HFF-Myc (cell line): ENCODE measurements at regions not wholly inside any gene's neighbourhood (a gene's known extent, or its start where the extent isn't known, plus 50 kb on each side); places are given as distances from the start of the nearest gene placed in this dataset.

Source experiments
- DNase-seq: peaks from one replicate; pipeline ENCODE4 v3.0.0-alpha.2; 2011; ENCODE audit warnings: low read depth; ENCODE audit errors: extremely low read depth
- H3K4me3 ChIP-seq: replicated peaks from 2 replicates; pipeline ENCODE4 v1.5.1; 2011; ENCODE audit warnings: low read depth, mild to moderate bottlenecking, control low read depth, low read length
- TF ChIP-seq, protein P1 (sequence below): IDR thresholded peaks from 2 replicates; pipeline ENCODE4 v1.5.1; 2012; ENCODE audit warnings: mild to moderate bottlenecking, low read depth, low read length, control low read depth; ENCODE audit errors: missing control alignments

DNA sequence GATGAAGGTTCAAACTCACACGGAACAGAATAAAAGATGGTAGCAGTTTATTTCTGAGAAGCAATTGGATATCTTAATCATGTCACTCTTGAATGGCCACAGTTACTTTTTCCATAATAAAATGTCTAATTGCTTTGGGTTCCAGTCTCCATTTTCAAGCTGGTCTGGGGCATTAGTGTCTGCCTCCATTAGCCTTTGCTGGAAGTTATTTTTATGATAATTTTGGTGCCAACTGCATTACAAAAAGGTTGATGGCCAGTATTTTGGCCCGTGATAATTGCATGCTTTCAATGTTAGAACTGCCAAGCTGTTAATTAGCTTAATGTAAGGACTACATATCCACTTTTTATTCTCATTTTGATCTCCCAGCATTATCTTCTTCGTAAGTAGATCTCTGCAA lies 165.9 kb downstream of the SMC2 start:
- TF ChIP-seq, protein P1, sequence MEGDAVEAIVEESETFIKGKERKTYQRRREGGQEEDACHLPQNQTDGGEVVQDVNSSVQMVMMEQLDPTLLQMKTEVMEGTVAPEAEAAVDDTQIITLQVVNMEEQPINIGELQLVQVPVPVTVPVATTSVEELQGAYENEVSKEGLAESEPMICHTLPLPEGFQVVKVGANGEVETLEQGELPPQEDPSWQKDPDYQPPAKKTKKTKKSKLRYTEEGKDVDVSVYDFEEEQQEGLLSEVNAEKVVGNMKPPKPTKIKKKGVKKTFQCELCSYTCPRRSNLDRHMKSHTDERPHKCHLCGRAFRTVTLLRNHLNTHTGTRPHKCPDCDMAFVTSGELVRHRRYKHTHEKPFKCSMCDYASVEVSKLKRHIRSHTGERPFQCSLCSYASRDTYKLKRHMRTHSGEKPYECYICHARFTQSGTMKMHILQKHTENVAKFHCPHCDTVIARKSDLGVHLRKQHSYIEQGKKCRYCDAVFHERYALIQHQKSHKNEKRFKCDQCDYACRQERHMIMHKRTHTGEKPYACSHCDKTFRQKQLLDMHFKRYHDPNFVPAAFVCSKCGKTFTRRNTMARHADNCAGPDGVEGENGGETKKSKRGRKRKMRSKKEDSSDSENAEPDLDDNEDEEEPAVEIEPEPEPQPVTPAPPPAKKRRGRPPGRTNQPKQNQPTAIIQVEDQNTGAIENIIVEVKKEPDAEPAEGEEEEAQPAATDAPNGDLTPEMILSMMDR: no peak
- no peak for DNase-seq
- no peak overlapping the region for H3K4me3 ChIP-seq

GRCh38 chr9:104263942-104264341 lies 169.8 kb downstream of the SMC2 start:
- H3K4me3 ChIP-seq: no peak overlapping the region
- no peak for DNase-seq
- TF ChIP-seq, protein P1: no peak

- TF ChIP-seq, protein P1: no peak
- no peak overlapping the region for H3K4me3 ChIP-seq
- no peak for DNase-seq
Measured at GRCh38 chr9:104264431-104264830, 170.3 kb downstream of the SMC2 start.

DNA sequence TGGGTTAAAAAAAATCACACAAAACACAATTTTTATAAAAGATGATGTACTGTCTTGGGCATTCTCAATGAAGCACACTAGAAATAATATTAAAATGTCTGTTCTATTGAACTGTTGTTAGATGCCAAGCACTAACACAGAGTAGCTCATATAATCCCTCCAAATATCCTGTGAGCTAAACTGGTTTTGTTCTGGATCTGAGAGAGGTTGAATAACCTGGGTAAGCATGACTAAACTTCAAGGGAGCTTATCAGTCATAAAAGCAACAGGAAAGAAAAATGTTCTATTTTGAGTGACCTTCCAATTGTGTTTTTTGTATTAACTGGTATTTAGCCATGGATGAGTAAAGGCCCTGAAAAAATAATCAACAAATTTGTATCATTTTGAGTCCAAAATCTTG lies 175.3 kb downstream of the SMC2 start:
- no peak for DNase-seq

DNA sequence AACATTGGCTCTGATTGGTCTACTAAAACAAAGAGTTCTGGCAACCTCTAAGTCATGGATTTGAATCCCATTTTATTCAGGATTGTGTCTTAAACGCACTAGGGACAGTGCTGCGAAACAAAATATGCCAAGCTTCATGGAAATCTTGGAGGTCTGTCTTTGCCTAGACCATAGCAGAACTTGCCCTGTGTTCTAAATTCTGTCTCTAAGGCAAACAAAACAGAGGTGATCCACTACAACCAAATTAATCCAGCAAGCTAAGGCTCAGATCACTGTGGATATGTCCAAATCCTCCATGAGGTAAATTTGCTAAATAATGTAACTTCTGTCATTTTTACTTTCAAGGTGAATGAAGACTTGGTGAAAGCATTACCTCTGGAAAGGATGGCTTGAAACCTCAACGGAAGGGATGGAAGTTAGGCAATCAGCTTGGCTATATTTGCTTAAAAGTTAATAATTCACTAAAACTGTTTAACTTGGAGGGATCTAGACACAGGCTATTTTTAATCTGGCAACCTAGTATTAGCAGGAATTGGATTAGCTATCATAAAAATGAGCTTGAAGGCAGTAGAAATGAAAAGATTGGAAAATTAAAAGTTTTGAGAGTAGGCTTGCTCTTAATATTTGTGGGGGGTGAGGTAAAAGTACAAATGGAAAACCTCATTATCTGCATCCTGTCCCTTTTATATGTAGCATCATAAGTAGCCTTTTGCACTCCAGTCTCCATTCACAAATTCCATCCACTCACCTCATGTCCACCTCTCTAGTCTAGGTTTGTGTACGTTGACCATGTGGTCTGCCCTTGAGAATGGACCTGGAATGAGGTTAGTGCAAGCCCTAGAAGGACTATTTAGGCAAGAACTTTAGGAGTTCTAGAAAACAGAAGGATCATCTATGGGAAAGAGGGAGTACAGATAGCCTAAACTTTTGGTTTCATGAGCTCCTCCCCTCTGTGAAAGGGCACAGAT lies 176.2 kb downstream of the SMC2 start:
- DNase-seq: no peak
- TF ChIP-seq, protein P1: no peak
- no peak overlapping the region for H3K4me3 ChIP-seq

More for the DNA sequence above, 175.3 kb downstream of the SMC2 start:
- TF ChIP-seq, protein P1: no peak
- no peak overlapping the region for H3K4me3 ChIP-seq

DNA sequence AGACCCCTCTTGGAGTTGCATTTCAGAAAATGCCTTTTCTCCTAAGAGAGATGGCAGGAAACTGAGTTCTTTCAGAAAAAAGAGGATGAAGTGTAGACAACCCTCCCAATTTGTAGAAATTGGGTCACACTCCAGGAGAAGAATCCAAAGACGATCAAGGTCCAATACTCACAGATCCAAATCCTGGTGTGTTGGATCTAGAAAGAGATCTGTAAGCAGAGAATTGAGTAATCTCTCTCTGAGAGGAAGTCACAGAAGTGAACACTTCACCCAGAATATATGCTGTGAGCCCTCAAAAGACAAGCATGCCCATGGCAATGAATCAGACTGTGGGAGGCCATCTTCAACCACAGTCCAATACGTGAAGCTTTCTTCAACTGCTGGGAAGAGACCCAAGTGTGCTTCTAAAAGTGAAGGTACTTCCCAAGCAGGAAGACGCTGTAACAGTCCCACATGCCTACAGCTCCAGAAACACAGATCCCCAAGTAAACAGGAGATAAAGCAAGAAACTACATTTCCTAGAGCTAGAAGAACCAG lies 182.7 kb downstream of the SMC2 start:
- no peak overlapping the region for H3K4me3 ChIP-seq
- no peak for DNase-seq
- TF ChIP-seq, protein P1: no peak
